ENCODE measurements at regions not wholly inside any gene's neighbourhood (a gene's known extent, or its start where the extent isn't known, plus 50 kb on each side); places are given as distances from the start of the nearest gene placed in this dataset.

GRCh38 chr11:95690100-95690499 is 99.5 kb downstream of the FAM76B start:
- no peak for DNase-seq

GRCh38 chr11:95688501-95689222 is 100.9 kb downstream of the FAM76B start:
- DNase-seq = no peak

- DNase-seq = no peak
These were observed 101.6 kb downstream of the FAM76B start for GRCh38 chr11:95688015-95688414.

GRCh38 chr11:95686265-95686664 is 103.3 kb downstream of the FAM76B start:
- no peak for DNase-seq

GRCh38 chr11:95684701-95685100 is 104.9 kb downstream of the FAM76B start:
- no peak for DNase-seq

GRCh38 chr11:95684170-95684569 is 105.4 kb downstream of the FAM76B start:
- no peak for DNase-seq

- no peak for DNase-seq
These were observed 107.0 kb downstream of the FAM76B start for GRCh38 chr11:95682552-95682951.

GRCh38 chr11:95680169-95680929 is 109.2 kb downstream of the FAM76B start:
- DNase-seq = no peak

- no peak for DNase-seq
These were observed 110.6 kb downstream of the FAM76B start for GRCh38 chr11:95678988-95679387.

- DNase-seq = no peak
These were observed 113.3 kb downstream of the FAM76B start for GRCh38 chr11:95676308-95676707.

- no peak for DNase-seq
These were observed 114.0 kb downstream of the FAM76B start for GRCh38 chr11:95675585-95675984.

GRCh38 chr11:95674657-95675358 is 114.8 kb downstream of the FAM76B start:
- DNase-seq = peak; percentile 20

- DNase-seq = no peak
These were observed 117.8 kb downstream of the FAM76B start for GRCh38 chr11:95671768-95672167.

GRCh38 chr11:95668131-95668530 is 121.5 kb downstream of the FAM76B start:
- DNase-seq = no peak

GRCh38 chr11:95661162-95661561 is 128.4 kb downstream of the FAM76B start:
- no peak for DNase-seq

GRCh38 chr11:95660038-95660437 is 129.5 kb downstream of the FAM76B start:
- no peak for DNase-seq

- DNase-seq = no peak
These were observed 130.5 kb downstream of the FAM76B start for GRCh38 chr11:95659088-95659487.

GRCh38 chr11:95655536-95655935 is 134.0 kb downstream of the FAM76B start:
- DNase-seq = no peak

GRCh38 chr11:95653680-95654079 is 135.9 kb downstream of the FAM76B start:
- no peak for DNase-seq

GRCh38 chr11:95653099-95653498 is 136.5 kb downstream of the FAM76B start:
- DNase-seq = no peak

GRCh38 chr11:95652002-95652472 is 137.5 kb downstream of the FAM76B start:
- DNase-seq = no peak

GRCh38 chr11:95650276-95650675 is 139.3 kb downstream of the FAM76B start:
- DNase-seq = no peak

- no peak for DNase-seq
These were observed 141.7 kb downstream of the FAM76B start for GRCh38 chr11:95647871-95648270.

GRCh38 chr11:95647355-95647754 is 142.2 kb downstream of the FAM76B start:
- no peak for DNase-seq

Measured in activated CD4-positive, alpha-beta T cell treated with anti-CD3 and anti-CD28 coated beads, Interleukin-2, amount 50 U/mL, for 1 hour (primary cell).